ENCODE measurements at regions not wholly inside any gene's neighbourhood (a gene's known extent, or its start where the extent isn't known, plus 50 kb on each side); places are given as distances from the start of the nearest gene placed in this dataset.

GRCh38 chr14:76938092-76938500 lies 90.4 kb downstream of the IRF2BPL start:
- DNase-seq (no peak), ATAC-seq (no peak)
- POLR2A ChIA-PET = no interaction called here
- Mint-ChIP-seq H3K9me3 (ENCODE audit: insufficient read depth) (no peaks in the 10 kb centered on the region), H3K4me3 (no peak overlapping the region), H3K36me3 (ENCODE audit: low read depth) (no peaks in the 10 kb centered on the region), H3K27me3 (ENCODE audit: low read depth) (no peaks in the 10 kb centered on the region), H3K27ac (peak overlapping the region; percentile 46), H3K4me1 (ENCODE audit: low read depth) (peaks cover 17% of the 10 kb centered on the region)
- CTCF ChIA-PET = interaction anchor here (1.1 kb wide), 1 partner anchor 25 kb away, joined by 3 read pairs; no protein-coding TSS in a partner anchor

DNA sequence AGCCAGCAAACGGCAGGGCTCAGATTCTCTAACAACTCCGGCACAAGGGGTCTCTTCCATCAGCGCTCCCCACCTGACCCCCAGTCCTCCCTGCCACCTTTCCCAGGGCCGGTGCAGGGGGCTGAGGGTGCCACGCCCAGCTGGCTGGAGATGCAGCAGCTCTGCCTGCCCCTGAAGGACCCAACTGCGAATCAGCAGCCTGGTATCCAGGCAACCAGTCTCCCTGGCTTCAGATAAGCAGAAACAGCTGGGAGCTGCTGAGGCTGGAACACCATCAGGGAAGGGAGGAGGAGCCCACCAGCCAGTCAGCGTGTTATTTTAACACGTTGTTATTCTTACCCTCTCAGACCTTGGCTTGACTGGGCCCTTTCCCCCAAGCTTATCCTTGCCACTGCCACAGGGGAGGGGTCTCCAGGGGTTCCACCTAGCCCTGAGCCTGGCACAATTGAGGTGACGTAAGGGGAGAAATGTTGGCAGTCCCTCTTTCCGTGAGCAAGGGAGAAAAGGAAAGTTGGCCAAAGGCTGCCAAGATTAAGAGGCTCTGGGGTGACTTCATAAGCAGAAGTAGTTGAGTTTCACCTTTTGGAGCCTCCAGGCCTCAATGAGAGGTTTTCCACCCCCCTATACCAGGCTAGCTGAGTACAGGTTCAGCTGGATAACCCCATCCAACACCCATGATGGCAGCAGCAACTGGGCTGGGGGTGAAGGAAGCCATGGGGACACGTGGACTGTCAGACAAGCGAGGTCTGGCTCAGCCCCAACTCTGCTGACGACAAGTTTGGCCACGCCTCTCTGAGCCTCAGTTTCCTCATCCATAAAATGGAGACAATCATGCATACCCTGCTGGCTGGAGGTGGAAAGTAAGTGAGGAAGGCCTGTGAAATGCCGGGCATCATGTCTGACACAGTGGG lies 91.1 kb downstream of the IRF2BPL start:
- ChIA-PET POLR2A (interaction anchor here (0.7 kb wide), 1 partner anchor 40 kb away, joined by 3 read pairs; no protein-coding TSS in a partner anchor), CTCF (interaction anchor here (1.0 to 1.9 kb wide), 4 partner anchors 21 to 131 kb away, joined by 3 to 6 read pairs (median 4); no protein-coding TSS in a partner anchor)
- DNase-seq = no peak
- no peak overlapping the region for H3K4me3 Mint-ChIP-seq
- H3K36me3 Mint-ChIP-seq (ENCODE audit: low read depth) = no peaks in the 10 kb centered on the region
- H3K9me3 Mint-ChIP-seq (ENCODE audit: insufficient read depth) = no peaks in the 10 kb centered on the region
- H3K4me1 Mint-ChIP-seq (ENCODE audit: low read depth) = peaks cover 14% of the 10 kb centered on the region
- no peak overlapping the region for H3K27ac Mint-ChIP-seq
- ATAC-seq = no peak
- no peaks in the 10 kb centered on the region for H3K27me3 Mint-ChIP-seq (ENCODE audit: low read depth)

DNA sequence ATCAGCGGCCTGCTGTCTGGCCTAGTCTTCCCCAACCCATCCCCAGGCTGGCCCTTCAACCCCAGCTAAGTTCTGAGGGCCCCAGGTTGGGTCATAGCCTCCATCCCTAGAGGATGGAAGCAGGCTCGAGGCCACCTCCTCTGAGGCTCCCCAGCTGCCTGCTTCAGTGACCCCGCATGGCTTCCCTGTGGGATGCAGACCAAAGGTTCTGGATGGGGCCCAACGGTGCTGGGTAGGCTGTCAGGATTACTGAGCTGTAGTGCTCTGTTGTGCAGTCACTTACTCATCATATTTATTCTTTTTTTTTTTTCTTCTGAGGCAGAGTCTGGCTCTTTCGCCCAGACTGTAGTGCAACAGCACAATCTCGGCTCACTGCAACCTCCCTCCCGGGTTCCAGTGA lies 92.0 kb downstream of the IRF2BPL start:
- H3K4me1 Mint-ChIP-seq (ENCODE audit: low read depth) = peaks cover 18% of the 10 kb centered on the region
- no peaks in the 10 kb centered on the region for H3K36me3 Mint-ChIP-seq (ENCODE audit: low read depth)
- H3K9me3 Mint-ChIP-seq (ENCODE audit: insufficient read depth) = no peaks in the 10 kb centered on the region
- H3K27ac Mint-ChIP-seq = peak overlapping the region; percentile 43
- ChIA-PET CTCF (interaction anchor here (1.0 to 1.9 kb wide), 4 partner anchors 20 to 132 kb away, joined by 3 to 6 read pairs (median 4); no protein-coding TSS in a partner anchor), POLR2A (no interaction called here)
- H3K27me3 Mint-ChIP-seq (ENCODE audit: low read depth) = no peaks in the 10 kb centered on the region
- H3K4me3 Mint-ChIP-seq = no peak overlapping the region
- ATAC-seq (no peak), DNase-seq (no peak)

DNA sequence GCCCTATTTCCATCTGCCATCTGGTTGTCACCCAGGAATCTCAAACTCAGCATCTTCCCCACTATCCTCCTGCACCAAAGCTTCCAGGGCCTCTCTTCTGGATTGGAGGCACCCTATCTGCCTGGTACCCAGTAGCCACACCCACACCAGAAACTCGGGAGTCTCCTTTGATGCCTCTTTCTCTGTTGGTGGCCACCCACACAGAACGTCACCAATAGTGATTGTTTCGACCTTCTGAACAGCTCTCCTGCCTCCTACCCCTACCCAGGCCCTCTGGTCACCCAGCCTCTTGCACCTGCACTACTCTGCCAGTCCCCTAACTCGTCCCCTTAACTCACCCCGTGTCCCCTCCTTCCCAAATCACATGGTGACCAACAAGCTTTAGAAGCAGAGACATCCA lies 95.0 kb downstream of the IRF2BPL start:
- CTCF ChIA-PET = no interaction called here
- POLR2A ChIA-PET = interaction anchor here (1.2 kb wide), 1 partner anchor 28 kb away, joined by 3 read pairs; no protein-coding TSS in a partner anchor
- H3K27ac Mint-ChIP-seq = peak overlapping the region; percentile 18
- H3K4me3 Mint-ChIP-seq = no peak overlapping the region
- H3K27me3 Mint-ChIP-seq (ENCODE audit: low read depth) = no peaks in the 10 kb centered on the region
- DNase-seq (no peak), ATAC-seq (no peak)
- H3K4me1 Mint-ChIP-seq (ENCODE audit: low read depth) = peaks cover 45% of the 10 kb centered on the region
- H3K36me3 Mint-ChIP-seq (ENCODE audit: low read depth) = no peaks in the 10 kb centered on the region
- no peaks in the 10 kb centered on the region for H3K9me3 Mint-ChIP-seq (ENCODE audit: insufficient read depth)

- no peaks in the 10 kb centered on the region for H3K36me3 Mint-ChIP-seq (ENCODE audit: low read depth)
- H3K27ac Mint-ChIP-seq = peak overlapping the region; percentile 78
- H3K4me1 Mint-ChIP-seq (ENCODE audit: low read depth) = peaks cover 60% of the 10 kb centered on the region
- H3K9me3 Mint-ChIP-seq (ENCODE audit: insufficient read depth) = no peaks in the 10 kb centered on the region
- no peak overlapping the region for H3K4me3 Mint-ChIP-seq
- ATAC-seq (no peak), DNase-seq (no peak)
- H3K27me3 Mint-ChIP-seq (ENCODE audit: low read depth) = no peaks in the 10 kb centered on the region
- ChIA-PET POLR2A (interaction anchor here (1.2 kb wide), 1 partner anchor 30 kb away, joined by 3 read pairs; no protein-coding TSS in a partner anchor), CTCF (interaction anchor here (1.1 to 1.4 kb wide), 3 partner anchors 11 to 30 kb away, joined by 3 to 7 read pairs (median 5); no protein-coding TSS in a partner anchor)
Observed at GRCh38 chr14:76931631-76932402, 96.7 kb downstream of the IRF2BPL start.

DNA sequence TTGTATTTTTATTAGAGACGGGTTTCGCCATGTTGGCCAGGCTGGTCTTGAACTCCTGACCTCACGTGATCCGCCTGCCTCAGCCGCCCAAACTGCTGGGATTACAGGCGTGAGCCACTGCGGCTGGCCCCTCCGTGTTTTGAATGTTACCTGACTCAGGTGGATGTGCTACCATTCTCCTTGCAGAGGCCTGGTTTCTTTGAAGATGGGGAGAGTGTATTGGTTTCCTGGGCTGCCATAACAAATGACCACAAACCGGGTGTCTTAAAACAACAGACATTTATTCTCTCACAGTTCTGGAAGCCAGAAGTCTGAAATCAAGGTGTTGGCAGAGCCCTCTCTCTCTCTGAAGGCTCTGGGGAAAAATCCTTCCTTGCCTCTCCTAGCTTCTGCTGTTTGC lies 98.0 kb downstream of the IRF2BPL start:
- Mint-ChIP-seq H3K4me3 (peak overlapping the region; percentile 48), H3K27ac (peak overlapping the region; percentile 82), H3K36me3 (ENCODE audit: low read depth) (no peaks in the 10 kb centered on the region), H3K27me3 (ENCODE audit: low read depth) (no peaks in the 10 kb centered on the region), H3K9me3 (ENCODE audit: insufficient read depth) (no peaks in the 10 kb centered on the region), H3K4me1 (ENCODE audit: low read depth) (peaks cover 73% of the 10 kb centered on the region)
- ChIA-PET CTCF (interaction anchor here (0.7 to 3.3 kb wide), 17 partner anchors 10 to 191 kb away, joined by 3 to 28 read pairs (median 6); partner anchors contain the start of gene IRF2BPL), POLR2A (interaction anchor here (1.2 to 1.5 kb wide), 6 partner anchors 9 to 99 kb away, joined by 3 to 9 read pairs (median 6); no protein-coding TSS in a partner anchor)
- ATAC-seq (no peak), DNase-seq (peak; percentile 46)

DNA sequence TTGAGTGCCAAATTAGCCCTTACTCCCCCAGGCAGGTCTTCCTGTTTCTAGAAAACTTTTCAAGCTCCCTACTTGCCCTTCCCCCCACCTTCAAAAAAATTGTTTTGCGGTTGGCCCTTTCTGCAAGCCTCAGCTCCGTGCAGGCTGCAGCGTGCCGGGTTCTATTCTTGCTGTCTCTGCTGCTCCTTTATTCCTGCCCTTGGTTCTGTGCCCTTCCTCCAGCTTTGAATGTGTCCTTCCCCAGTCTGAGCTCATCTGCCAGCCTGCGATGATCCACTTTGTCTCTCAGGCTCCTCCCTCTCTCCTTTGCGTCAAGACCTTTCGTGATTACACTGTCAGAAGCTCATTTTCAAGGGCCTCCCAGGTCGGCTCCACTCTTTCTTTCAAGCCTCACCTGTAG lies 98.6 kb downstream of the IRF2BPL start:
- Mint-ChIP-seq H3K9me3 (ENCODE audit: insufficient read depth) (no peaks in the 10 kb centered on the region), H3K4me1 (ENCODE audit: low read depth) (peaks cover 79% of the 10 kb centered on the region), H3K4me3 (peak overlapping the region; percentile 48), H3K27ac (peak overlapping the region; percentile 82), H3K36me3 (ENCODE audit: low read depth) (no peaks in the 10 kb centered on the region), H3K27me3 (ENCODE audit: low read depth) (no peaks in the 10 kb centered on the region)
- DNase-seq (peak; percentile 82), ATAC-seq (peak; percentile 70)
- POLR2A ChIA-PET = interaction anchor here (0.6 to 1.5 kb wide), 9 partner anchors 10 to 99 kb away, joined by 3 to 9 read pairs (median 6); no protein-coding TSS in a partner anchor
- CTCF ChIA-PET = interaction anchor here (0.6 to 3.3 kb wide), 22 partner anchors 10 to 529 kb away, joined by 3 to 28 read pairs (median 5); partner anchors contain the start of gene IRF2BPL

DNA sequence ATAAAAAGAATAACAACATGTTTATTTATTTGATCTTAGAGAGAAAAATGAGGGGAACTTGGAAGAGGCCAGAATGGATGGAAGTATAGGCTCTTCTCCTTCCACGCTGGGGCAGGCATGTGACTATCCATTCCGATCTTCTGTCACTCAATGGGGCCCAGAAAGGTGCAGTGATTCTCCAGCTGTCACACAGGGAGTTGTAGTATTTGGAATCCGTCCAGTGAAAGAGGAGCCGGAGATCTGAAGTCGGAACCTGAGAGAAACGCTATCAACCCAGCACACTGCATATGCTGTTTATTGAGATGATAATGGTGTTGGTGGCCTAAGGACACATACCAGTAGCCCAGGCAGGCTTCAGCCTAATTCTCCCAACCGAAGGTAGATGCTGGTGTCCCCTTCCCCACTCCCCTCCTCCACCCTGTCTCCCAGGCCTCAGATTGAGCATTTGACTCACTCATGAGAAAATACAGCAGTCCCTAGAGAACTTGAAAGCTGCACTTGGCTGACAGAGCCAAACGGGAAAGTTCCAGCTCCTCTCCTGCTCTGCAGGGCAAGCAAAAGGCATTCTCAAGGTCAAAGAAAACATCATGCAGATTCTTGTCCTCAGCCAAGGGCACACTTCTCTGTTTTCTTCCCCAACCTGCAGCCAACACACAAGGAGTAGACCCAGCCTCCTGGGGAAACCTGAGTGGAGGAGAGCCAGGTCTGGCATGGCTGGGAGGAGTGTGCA lies 100.4 kb downstream of the IRF2BPL start:
- Mint-ChIP-seq H3K9me3 (ENCODE audit: insufficient read depth) (no peaks in the 10 kb centered on the region), H3K27ac (peak overlapping the region; percentile 82), H3K4me1 (ENCODE audit: low read depth) (peaks cover 88% of the 10 kb centered on the region), H3K36me3 (ENCODE audit: low read depth) (no peaks in the 10 kb centered on the region), H3K4me3 (no peak overlapping the region), H3K27me3 (ENCODE audit: low read depth) (no peaks in the 10 kb centered on the region)
- ChIA-PET POLR2A (no interaction called here), CTCF (interaction anchor here (0.7 to 3.3 kb wide), 4 partner anchors 14 to 126 kb away, joined by 3 to 28 read pairs (median 8); no protein-coding TSS in a partner anchor)
- ATAC-seq (no peak), DNase-seq (no peak)

DNA sequence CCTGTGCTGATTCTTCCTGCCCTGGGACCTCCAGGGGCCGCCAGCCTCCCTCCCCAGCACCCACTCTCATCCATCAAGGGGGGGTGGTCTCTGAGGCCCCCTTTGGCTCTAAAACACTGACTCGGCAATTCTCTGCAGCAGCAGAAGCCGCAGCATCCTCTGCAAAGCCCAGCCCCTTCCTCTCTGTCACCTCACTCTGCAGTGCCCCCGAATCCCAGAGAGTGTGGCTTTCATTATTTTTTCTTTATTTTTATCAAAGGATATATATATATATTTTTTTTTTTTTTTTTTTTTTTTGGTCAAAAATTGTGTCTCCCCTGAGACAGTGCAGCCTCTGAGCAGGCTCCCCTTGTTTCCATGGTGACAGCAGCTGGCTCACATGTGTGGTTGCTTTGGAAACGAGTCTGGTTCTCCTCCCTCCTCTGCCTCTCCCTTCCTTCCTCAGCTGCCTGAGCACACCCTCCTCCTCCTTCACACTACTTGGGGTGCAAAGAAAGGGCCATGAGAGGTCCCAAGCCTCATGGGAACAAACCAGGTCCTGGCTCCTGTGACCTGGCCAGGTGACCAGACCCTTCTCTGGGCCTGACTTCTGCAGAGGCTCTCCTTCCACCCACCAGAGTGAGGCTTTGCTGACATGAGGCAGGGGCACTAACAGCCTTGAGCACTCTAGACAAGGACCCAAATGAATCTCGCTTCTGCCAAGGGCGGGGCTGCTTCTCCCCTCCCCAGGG lies 100.5 kb downstream of the LRRC74A start:
- ATAC-seq (peak; percentile 76), DNase-seq (peak; percentile 87)
- Mint-ChIP-seq H3K4me3 (peak overlapping the region; percentile 66), H3K27me3 (ENCODE audit: low read depth) (no peaks in the 10 kb centered on the region), H3K4me1 (ENCODE audit: low read depth) (peaks cover 92% of the 10 kb centered on the region), H3K27ac (peak overlapping the region; percentile 91), H3K9me3 (ENCODE audit: insufficient read depth) (no peaks in the 10 kb centered on the region), H3K36me3 (ENCODE audit: low read depth) (no peaks in the 10 kb centered on the region)
- CTCF ChIA-PET = interaction anchor here (1.4 kb wide), 1 partner anchor 144 kb away, joined by 3 read pairs; no protein-coding TSS in a partner anchor
- POLR2A ChIA-PET = interaction anchor here (0.6 to 0.8 kb wide), 2 partner anchors 19 to 113 kb away, joined by 3 read pairs; no protein-coding TSS in a partner anchor

GRCh38 chr14:76925097-76925441 lies 98.9 kb downstream of the LRRC74A start:
- H3K4me1 Mint-ChIP-seq (ENCODE audit: low read depth) = peaks cover 91% of the 10 kb centered on the region
- ChIA-PET POLR2A (no interaction called here), CTCF (interaction anchor here (0.9 to 1.3 kb wide), 2 partner anchors 49 to 128 kb away, joined by 4 to 5 read pairs; no protein-coding TSS in a partner anchor)
- H3K27me3 Mint-ChIP-seq (ENCODE audit: low read depth) = no peaks in the 10 kb centered on the region
- DNase-seq (no peak), ATAC-seq (no peak)
- peak overlapping the region; percentile 69 for H3K27ac Mint-ChIP-seq
- H3K4me3 Mint-ChIP-seq = no peak overlapping the region
- H3K9me3 Mint-ChIP-seq (ENCODE audit: insufficient read depth) = no peaks in the 10 kb centered on the region
- H3K36me3 Mint-ChIP-seq (ENCODE audit: low read depth) = no peaks in the 10 kb centered on the region

All from activated CD8-positive, alpha-beta T cell treated with anti-CD3 and anti-CD28 coated beads, Interleukin-2, amount 10 ng/mL, durations not matched to agents 7 days and 5 days (primary cell).